RWPE2 (cell line): ENCODE measurements at regions not wholly inside any gene's neighbourhood (a gene's known extent, or its start where the extent isn't known, plus 50 kb on each side); places are given as distances from the start of the nearest gene placed in this dataset.

Source experiments
- ATAC-seq: fragments of 200-7000 bp; cut with Tn5 transposase; 3 replicates; pipeline ENCODE4 v1.9.1; 2021; ENCODE audit warnings: low read depth
- DNase-seq: peaks from one replicate; pipeline ENCODE4 v3.0.0-alpha.2; 2020; ENCODE audit warnings: low spot score
- H3K27ac ChIP-seq: fragments of 450-650 bp; 2 replicates; pipeline ENCODE4 v1.5.1; 2017; ENCODE audit warnings: mild to moderate bottlenecking; ENCODE audit not compliant: poor library complexity, severe bottlenecking
- H3K27me3 ChIP-seq: fragments of 250-450 bp; sonication (Bioruptor Pico); 2 replicates; pipeline ENCODE4 v1.5.1; 2021; ENCODE audit warnings: mild to moderate bottlenecking, moderate library complexity; ENCODE audit not compliant: insufficient read depth, poor library complexity, severe bottlenecking
- H3K36me3 ChIP-seq: fragments of 250-450 bp; sonication (Bioruptor Pico); 2 replicates; pipeline ENCODE4 v1.5.1; 2020; ENCODE audit warnings: low read depth, mild to moderate bottlenecking, moderate library complexity
- H3K4me1 ChIP-seq: fragments of 250-450 bp; sonication (Bioruptor Pico); 2 replicates; pipeline ENCODE4 v1.5.1; 2021; ENCODE audit warnings: mild to moderate bottlenecking, moderate library complexity; ENCODE audit not compliant: insufficient read depth, poor library complexity, severe bottlenecking
- H3K4me3 ChIP-seq: fragments of 250-450 bp; sonication (Bioruptor Pico); 2 replicates; pipeline ENCODE4 v1.5.1; 2021; ENCODE audit warnings: mild to moderate bottlenecking, moderate library complexity; ENCODE audit not compliant: severe bottlenecking
- H3K9me3 ChIP-seq: fragments of 250-450 bp; sonication (Bioruptor Pico); 2 replicates; pipeline ENCODE4 v1.5.1; 2021; ENCODE audit warnings: mild to moderate bottlenecking, moderate library complexity; ENCODE audit not compliant: severe bottlenecking
- CTCF ChIP-seq: fragments of 450-650 bp; IDR thresholded peaks from one replicate; pipeline ENCODE4 v1.5.1; 2017; ENCODE audit warnings: mild to moderate bottlenecking, moderate library complexity; ENCODE audit not compliant: poor library complexity, severe bottlenecking

GRCh38 chr17:22272363-22273146, 580.2 kb downstream of the KCNJ18 start:
- Histone ChIP-seq H3K27me3 (no peaks in the 10 kb centered on the region), H3K9me3 (no peaks in the 10 kb centered on the region), H3K27ac (no peak overlapping the region), H3K4me1 (no peaks in the 10 kb centered on the region), H3K36me3 (no peaks in the 10 kb centered on the region), H3K4me3 (no peak overlapping the region)
- ATAC-seq = no peak
- no peak for TF ChIP-seq CTCF
- no peak for DNase-seq

- H3K27me3 ChIP-seq = no peaks in the 10 kb centered on the region
- H3K4me3 ChIP-seq = no peak overlapping the region
- DNase-seq (no peak), ATAC-seq (no peak)
- H3K4me1 ChIP-seq = no peaks in the 10 kb centered on the region
- H3K9me3 ChIP-seq = no peaks in the 10 kb centered on the region
- no peaks in the 10 kb centered on the region for H3K36me3 ChIP-seq
- TF ChIP-seq CTCF = no peak
- H3K27ac ChIP-seq = no peak overlapping the region
These were observed 581.0 kb downstream of the KCNJ18 start for GRCh38 chr17:22273308-22273707.

GRCh38 chr17:22277595-22277994, 585.3 kb downstream of the KCNJ18 start:
- no peak for TF ChIP-seq CTCF
- no peak overlapping the region for H3K27ac ChIP-seq
- no peak for ATAC-seq
- H3K4me1 ChIP-seq = no peaks in the 10 kb centered on the region
- H3K4me3 ChIP-seq = no peak overlapping the region
- no peak for DNase-seq
- H3K27me3 ChIP-seq = no peaks in the 10 kb centered on the region
- no peaks in the 10 kb centered on the region for H3K9me3 ChIP-seq
- no peaks in the 10 kb centered on the region for H3K36me3 ChIP-seq

GRCh38 chr17:22278302-22279275, 586.3 kb downstream of the KCNJ18 start:
- no peaks in the 10 kb centered on the region for H3K9me3 ChIP-seq
- no peak for TF ChIP-seq CTCF
- H3K36me3 ChIP-seq = no peaks in the 10 kb centered on the region
- H3K27me3 ChIP-seq = no peaks in the 10 kb centered on the region
- no peak overlapping the region for H3K4me3 ChIP-seq
- no peaks in the 10 kb centered on the region for H3K4me1 ChIP-seq
- DNase-seq (no peak), ATAC-seq (no peak)
- no peak overlapping the region for H3K27ac ChIP-seq
